ENCODE measurements at regions not wholly inside any gene's neighbourhood (a gene's known extent, or its start where the extent isn't known, plus 50 kb on each side); places are given as distances from the start of the nearest gene placed in this dataset.

DNA sequence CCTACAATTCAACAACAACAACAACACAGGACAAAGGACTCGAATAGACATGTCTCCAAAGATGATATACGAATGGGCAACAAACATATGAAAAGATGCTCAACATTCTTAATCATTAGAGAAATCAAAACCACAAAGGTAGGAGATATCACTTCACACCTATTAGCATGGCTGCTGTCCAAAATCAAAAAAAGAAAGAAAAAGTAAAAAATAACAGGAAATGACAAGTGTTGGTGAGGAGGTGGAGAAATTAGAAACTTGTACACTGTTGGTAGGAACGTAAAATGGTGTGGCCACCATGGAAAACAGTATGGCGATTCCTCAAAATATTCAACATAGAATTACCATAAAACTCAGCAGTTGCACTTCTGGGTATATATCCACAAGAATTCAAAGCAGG lies 312.3 kb upstream of the STT3B start:
- DNase-seq (ENCODE audit: low read depth, low spot score), result no peak

DNA sequence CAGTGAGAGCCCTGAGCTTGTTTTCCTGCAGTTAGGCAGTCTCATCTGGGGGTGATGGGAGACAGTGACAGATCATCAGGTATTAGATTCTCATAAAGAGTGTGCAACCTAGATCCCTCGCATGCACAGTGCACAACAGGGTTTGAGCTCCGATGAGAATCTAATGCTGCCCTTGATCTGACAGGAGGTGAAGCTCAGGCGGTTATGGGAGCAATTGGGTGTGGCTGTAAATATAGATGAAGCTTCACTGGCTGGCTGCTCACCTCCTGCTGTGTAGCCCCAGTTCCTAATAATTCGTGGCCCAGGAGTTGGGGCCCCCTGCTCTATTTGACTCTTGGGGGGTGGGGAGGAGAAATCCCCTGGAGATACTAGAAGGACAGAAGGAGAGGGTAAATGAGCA lies 309.4 kb upstream of the STT3B start:
- no peak for DNase-seq (ENCODE audit: low read depth, low spot score)

- DNase-seq (ENCODE audit: low read depth, low spot score), result no peak
These were observed 307.8 kb upstream of the STT3B start for GRCh38 chr3:31224936-31225335.

DNA sequence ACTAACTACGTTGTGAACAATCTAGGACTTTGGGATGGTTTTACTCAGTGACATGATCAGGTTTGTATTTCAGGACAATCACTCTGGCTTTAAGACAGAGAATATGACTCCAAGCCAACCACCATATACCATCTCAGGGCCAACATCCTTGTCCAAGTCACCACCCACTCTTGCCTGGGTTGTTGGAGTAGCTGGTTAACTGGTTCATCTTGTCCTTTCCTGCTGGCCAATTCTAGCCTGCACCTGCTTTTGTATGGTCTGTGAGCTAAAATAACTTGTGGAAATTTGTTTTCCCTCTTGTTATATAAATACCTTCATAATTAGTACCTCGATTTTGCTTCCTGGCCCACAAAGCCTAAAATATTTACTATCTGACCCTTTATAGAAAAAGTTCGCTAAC lies 306.8 kb upstream of the STT3B start:
- no peak for DNase-seq (ENCODE audit: low read depth, low spot score)

GRCh38 chr3:31226346-31226745 lies 306.4 kb upstream of the STT3B start:
- DNase-seq (ENCODE audit: low read depth, low spot score), result no peak

DNA sequence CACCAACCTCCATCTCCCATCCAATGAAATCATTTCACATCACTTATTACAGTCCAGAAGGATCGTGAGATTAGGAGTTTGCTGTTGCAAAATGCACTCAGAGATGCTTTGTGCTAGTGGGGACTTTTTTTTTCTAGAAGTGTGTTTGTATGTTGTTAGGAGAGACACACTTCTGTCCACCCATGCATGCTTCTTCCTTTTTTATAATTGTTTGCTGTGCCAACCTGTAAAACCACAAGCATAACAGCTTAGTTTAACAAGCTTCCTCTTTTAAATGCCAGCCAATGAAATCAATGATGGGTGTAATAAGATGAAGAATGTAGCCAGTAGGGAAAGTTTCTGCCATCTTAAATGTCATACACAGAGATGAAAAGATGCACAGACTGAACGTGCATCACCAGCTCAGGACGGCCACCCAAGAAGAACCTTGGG lies 305.6 kb upstream of the STT3B start:
- no peak for DNase-seq (ENCODE audit: low read depth, low spot score)

- no peak for DNase-seq (ENCODE audit: low read depth, low spot score)
These were observed 302.1 kb upstream of the STT3B start for GRCh38 chr3:31230425-31231223.

DNA sequence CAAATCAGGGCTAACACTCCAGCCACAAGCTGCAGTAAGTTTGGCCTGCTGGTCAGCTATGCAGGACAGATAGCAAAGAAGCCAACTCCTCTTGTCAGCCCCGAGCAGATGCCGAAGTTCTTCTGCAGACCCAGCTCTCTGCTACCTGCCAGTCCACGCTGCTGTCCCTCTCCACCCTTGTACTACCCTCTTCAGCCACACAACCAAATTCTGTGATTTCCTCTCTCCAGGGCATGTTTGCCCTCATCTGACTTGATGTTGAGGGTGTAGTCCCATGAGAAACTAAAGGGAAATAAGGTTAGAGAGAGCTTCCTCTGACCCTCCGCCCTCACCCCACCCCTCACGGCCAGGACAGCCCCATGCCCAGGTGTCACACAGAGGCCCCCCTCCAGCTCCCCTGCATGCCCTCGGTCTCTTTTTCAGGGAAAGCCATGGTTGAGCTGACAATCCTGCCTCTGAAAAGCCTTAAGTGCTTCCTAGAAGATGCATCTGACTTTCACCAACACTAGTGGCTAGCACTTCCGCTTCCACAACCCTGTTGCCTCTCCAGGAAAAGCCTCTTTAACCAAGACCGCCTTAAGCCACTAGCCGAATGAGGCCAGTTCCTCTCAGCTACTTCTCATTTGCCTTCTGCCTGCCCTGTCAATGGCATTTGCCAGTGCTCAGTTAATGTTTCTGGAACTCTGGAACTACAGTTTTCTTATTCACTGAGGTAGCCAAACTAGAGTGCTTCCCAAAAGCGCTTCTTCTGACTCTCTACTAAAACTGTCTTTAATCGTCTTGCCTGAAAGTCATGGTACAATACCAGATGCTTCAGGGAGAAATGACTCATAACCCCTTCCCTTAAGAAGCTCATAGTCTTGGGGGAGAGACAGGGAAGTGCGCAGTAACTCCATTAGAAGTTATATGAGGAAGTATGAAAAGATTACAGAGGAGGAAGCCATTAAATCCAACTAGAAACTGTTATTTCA lies 300.4 kb upstream of the STT3B start:
- DNase-seq (ENCODE audit: low read depth, low spot score), result no peak

GRCh38 chr3:31234145-31234544 lies 298.6 kb upstream of the STT3B start:
- no peak for DNase-seq (ENCODE audit: low read depth, low spot score)

DNA sequence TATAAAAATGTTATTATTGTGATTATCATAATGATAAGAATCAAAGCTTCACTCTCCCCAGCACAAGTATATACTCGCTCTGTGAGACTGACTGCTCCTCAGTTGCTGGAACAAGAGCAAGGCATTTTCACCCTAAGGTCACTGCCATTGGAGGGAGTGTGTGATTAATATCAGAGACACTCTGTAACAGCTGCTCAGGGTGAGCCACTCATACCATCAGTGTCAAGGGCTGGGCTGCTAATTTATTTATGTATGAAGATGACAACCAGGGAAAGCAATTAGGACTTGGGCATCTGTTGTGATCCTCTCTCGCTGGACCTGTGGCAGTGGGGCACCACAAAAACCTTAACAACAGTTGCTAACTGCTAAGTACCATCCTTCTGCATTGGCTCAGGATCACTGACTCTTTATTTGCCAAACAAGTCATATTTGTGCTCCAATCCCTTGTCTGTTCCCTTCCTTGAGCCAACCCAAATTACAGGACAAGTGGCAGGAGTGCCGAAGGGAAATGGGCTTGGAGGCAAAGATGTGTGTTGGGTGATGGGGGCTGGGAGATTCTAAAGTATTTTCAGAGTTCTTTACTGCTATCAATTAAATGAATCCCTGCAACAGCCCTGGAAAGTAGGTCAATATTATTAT lies 297.5 kb upstream of the STT3B start:
- no peak for DNase-seq (ENCODE audit: low read depth, low spot score)

- DNase-seq (ENCODE audit: low read depth, low spot score), result no peak
These were observed 294.8 kb upstream of the STT3B start for GRCh38 chr3:31237887-31238286.

- no peak for DNase-seq (ENCODE audit: low read depth, low spot score)
These were observed 292.7 kb upstream of the STT3B start for GRCh38 chr3:31240013-31240412.

DNA sequence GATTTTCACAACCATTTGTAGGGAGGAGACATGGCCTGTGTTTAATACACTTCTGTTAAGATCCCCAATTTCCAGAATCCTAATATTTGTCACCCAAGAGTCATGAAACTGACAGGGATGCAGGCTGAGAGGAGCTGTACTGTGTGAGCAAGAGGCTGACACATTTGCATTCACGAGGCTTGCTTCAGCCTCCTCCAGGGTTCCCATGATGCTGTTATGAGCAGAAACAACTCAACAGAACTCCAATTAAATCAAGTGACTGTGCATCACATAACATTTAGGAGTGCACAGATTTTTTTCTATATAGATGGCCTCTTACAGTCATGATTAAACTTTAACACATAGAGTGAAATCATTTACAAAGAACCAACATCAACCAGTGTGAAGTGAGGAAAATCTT lies 292.3 kb upstream of the STT3B start:
- DNase-seq (ENCODE audit: low read depth, low spot score), result no peak

DNA sequence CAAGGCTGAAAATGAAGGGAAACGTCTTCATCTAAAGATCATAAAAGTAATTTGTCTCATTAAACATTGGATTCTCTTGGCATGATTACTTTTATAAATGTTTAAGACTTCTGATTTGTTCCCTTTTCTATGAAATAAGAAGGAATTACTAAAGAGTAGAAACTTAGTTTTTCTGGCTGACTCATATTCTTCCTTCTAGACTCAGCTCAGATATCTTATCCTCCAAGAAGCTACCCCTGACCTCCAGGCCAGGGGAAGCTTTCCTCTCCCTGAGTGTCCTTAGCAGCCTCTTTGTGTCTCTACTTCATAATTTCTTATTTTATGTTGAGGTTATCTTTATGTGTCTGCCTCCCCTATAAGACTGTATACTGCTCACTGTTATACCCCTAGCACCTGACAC lies 291.9 kb upstream of the STT3B start:
- no peak for DNase-seq (ENCODE audit: low read depth, low spot score)

- DNase-seq (ENCODE audit: low read depth, low spot score), result no peak
These were observed 291.2 kb upstream of the STT3B start for GRCh38 chr3:31241533-31241932.

DNA sequence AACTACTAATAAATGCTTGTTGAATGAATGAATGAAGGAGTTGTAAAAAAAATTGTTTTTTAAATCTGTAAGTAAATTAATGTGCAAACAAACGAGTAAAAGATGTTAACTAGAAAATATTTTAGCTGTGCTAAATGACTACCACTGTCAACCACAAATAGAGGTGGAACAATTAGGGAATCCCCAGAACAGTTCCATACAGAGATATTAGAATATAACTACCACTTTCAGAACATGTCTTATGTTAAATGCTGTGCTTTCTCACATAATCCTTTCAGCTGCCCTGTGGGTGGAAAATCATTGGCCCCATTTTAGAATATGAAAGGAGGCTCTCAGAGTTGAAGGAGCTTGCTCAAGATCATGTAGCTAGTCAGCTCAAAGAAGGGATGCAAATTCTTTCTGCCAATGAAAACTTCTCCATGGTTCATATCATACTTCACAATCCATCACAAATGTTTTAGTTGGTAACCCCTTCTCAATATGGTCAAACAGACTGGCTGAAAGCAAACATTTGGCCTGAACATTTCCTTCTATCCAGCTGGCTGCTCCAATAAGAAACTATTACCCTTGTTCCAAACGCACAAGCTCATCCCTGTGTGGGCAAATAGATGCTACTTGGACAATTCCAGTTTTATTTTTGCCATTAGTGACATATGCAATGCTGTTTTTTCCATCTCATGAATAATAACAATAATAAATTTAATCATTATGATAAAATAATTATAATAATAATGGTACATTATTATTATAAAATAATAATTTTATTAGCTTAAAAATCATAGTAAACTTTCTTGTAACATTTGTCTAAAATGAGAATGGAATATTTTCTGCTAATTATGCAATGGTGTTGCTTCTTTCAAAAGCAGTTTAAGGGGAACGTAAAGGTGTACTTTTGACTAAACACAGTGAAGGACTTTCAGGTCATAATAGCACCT lies 290.4 kb upstream of the STT3B start:
- no peak for DNase-seq (ENCODE audit: low read depth, low spot score)

- DNase-seq (ENCODE audit: low read depth, low spot score), result no peak
These were observed 287.6 kb upstream of the STT3B start for GRCh38 chr3:31244929-31245817.

DNA sequence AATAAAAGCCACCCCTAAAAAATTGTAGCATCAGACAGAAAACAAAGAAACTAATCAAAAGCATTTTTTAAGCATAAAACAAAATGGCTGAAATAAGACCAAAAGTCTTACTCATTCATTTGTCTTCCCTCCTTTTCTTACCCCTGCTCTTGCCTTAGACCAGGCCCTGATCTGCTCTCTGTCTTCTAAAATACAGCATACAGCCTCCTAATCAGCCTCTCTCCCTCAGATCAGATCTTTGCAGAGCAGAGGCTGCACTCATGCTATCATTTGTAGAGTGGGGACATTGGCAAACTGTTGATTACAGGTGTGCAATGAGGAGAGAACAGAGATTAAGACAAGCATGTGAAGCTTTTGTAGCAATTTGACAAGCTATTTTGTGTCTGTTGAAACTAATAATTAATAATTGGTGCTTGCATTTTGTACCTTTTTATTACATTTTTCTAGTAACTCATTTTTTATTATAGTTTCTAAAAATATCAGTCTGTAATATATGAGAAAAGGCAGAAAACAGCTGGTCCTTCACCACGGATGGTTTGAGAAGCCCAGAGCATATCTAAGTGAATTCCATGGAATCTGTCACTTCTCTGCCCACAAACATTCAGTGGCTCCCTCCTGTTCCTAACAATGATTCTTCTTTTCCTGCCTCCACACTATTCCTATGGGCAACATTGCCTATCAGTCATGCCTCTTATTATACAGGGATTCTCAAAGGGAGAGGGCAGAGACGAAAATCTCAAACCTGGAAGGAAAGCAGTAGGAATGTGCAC lies 286.2 kb upstream of the STT3B start:
- DNase-seq (ENCODE audit: low read depth, low spot score), result no peak

GRCh38 chr3:31247063-31247447 lies 285.7 kb upstream of the STT3B start:
- DNase-seq (ENCODE audit: low read depth, low spot score), result no peak

Measured in pulmonary artery endothelial cell (primary cell).